HepG2 (cell line): ENCODE measurements at regions not wholly inside any gene's neighbourhood (a gene's known extent, or its start where the extent isn't known, plus 50 kb on each side); places are given as distances from the start of the nearest gene placed in this dataset.

ENCODE experiments used
- ATAC-seq: fragments of 200-7000 bp; cut with Tn5 transposase; 3 replicates; pipeline ENCODE4 v1.9.1; 2020; ENCODE audit warnings: mild to moderate bottlenecking, moderate library complexity
- BruUV-seq: library from RNA; stranded (reverse); fragments of 400-500 nt; replicated peaks from 2 replicates; lab custom pipeline; 2021; lab: Mats Ljungman, UMichigan
- CTCF ChIA-PET: fragments of 300-600 bp; formaldehyde crosslinking; extraction: SDS; loops from one replicate; lab custom pipeline; 2021; ENCODE audit warnings: low total read pairs, inconsistent platforms, low intra/inter-chr PET ratio; lab: Yijun Ruan, JAX
- POLR2A ChIA-PET: fragments of 350-600 bp; sonication (Branson Sonifier 250); formaldehyde crosslinking; loops from one replicate; lab custom pipeline; 2020; ENCODE audit warnings: antibody characterized with exemption, inconsistent platforms; lab: Yijun Ruan, JAX
- DNase-seq: peaks from one replicate; pipeline ENCODE4 v3.0.0-alpha.2; 2015; ENCODE audit warnings: low spot score
- FAIRE-seq: peaks from 3 replicates; lab custom pipeline; 2011; peaks lifted over from hg19 to GRCh38; lab: Jason Lieb, UNC
- H2AFZ ChIP-seq: one replicate; pipeline ENCODE4 v1.6.1; 2011; ENCODE audit warnings: low read length, inconsistent platforms
- H3K27ac ChIP-seq: fragments of 300-600 bp; 3 replicates; pipeline ENCODE4 v1.8.0; 2011; ENCODE audit warnings: mixed run types, mild to moderate bottlenecking, mixed read lengths, low read length, inconsistent platforms; ENCODE audit not compliant: insufficient read depth; ENCODE audit errors: extremely low read length
- H3K27me3 ChIP-seq, 2 experiments: fragments of 200-600 bp in 1 of 2; 2 replicates in 1 of 2; 3 replicates in 1 of 2; pipeline versions ENCODE4 v1.6.0 to v1.8.0; 2011; ENCODE audit warnings: low read length in 2 of 2, mild to moderate bottlenecking in 2 of 2, moderate library complexity in 2 of 2, inconsistent platforms in 1 of 2; ENCODE audit not compliant: insufficient read depth in 2 of 2, control insufficient read depth in 1 of 2
- H3K36me3 ChIP-seq, 2 experiments: fragments of 200-600 bp in 1 of 2; replicated peaks in 1 of 2; 2 replicates in 1 of 2; 3 replicates in 1 of 2; pipeline versions ENCODE4 v1.5.1 to v1.8.0; 2011; ENCODE audit warnings: low read length in 2 of 2, inconsistent platforms in 1 of 2; ENCODE audit not compliant: insufficient read depth in 2 of 2, control insufficient read depth in 1 of 2
- H3K4me1 ChIP-seq: 2 replicates; pipeline ENCODE4 v1.5.1; 2012; ENCODE audit warnings: low read length, inconsistent platforms; ENCODE audit not compliant: insufficient read depth
- H3K4me2 ChIP-seq: 2 replicates; pipeline ENCODE4 v1.6.0; 2011; ENCODE audit warnings: low read depth, low read length, inconsistent platforms
- H3K4me3 ChIP-seq, 3 experiments: fragments of 200-600 bp in 1 of 3; sonication (generic), shearing (Covaris generic) in 1 of 3; replicated peaks in 1 of 3; 2 replicates each; pipeline ENCODE4 v1.5.1; 2011 to 2016; ENCODE audit warnings: low read length in 3 of 3, inconsistent platforms in 2 of 3, low read depth in 2 of 3, mild to moderate bottlenecking in 2 of 3, control low read depth in 1 of 3, mixed read lengths in 1 of 3; ENCODE audit not compliant: insufficient read depth in 1 of 3
- H3K79me2 ChIP-seq: one replicate; pipeline ENCODE4 v1.6.1; 2011; ENCODE audit warnings: low read length, inconsistent platforms; ENCODE audit not compliant: insufficient read depth
- H3K9ac ChIP-seq: 2 replicates; pipeline ENCODE4 v1.6.0; 2011; ENCODE audit warnings: mild to moderate bottlenecking, low read depth, low read length, inconsistent platforms; ENCODE audit not compliant: insufficient read depth
- H3K9me3 ChIP-seq: 2 replicates; pipeline ENCODE4 v1.5.1; 2012; ENCODE audit warnings: mild to moderate bottlenecking, low read length
- H4K20me1 ChIP-seq: 2 replicates; pipeline ENCODE4 v1.6.0; 2011; ENCODE audit warnings: inconsistent platforms, mild to moderate bottlenecking, low read length, moderate library complexity; ENCODE audit not compliant: insufficient read depth
- ATF7-NPFF ChIP-seq: sonication (generic); formaldehyde crosslinking; IDR thresholded peaks from 2 replicates; pipeline ENCODE4 v1.8.1; 2023; ENCODE audit warnings: mild to moderate bottlenecking, low read depth, missing genetic modification reagents, moderate library complexity
- IKZF4 ChIP-seq: sonication (generic); formaldehyde crosslinking; IDR thresholded peaks from 2 replicates; pipeline ENCODE4 v1.5.1; 2020; ENCODE audit warnings: borderline replicate concordance, mild to moderate bottlenecking, low read depth, missing genetic modification reagents; ENCODE audit errors: not compliant biosample characterization
- MTF1 ChIP-seq: sonication (generic); formaldehyde crosslinking; IDR thresholded peaks from 2 replicates; pipeline ENCODE4 v1.5.0; 2020; ENCODE audit warnings: missing genetic modification reagents
- RBM22 ChIP-seq: fragments of 200-400 bp; formaldehyde crosslinking; optimal IDR thresholded peaks from 2 replicates; pipeline ENCODE3; 2017; ENCODE audit warnings: mild to moderate bottlenecking, low read length, moderate library complexity
- SIX1 ChIP-seq: sonication (generic); formaldehyde crosslinking; IDR thresholded peaks from 2 replicates; pipeline ENCODE4 v1.4.0; 2020; ENCODE audit warnings: missing genetic modification reagents, borderline replicate concordance
- SPEN ChIP-seq: sonication (generic); formaldehyde crosslinking; IDR thresholded peaks from 2 replicates; pipeline ENCODE4 v1.5.1; 2020; ENCODE audit warnings: low read depth, mild to moderate bottlenecking, missing genetic modification reagents
- TAF15 ChIP-seq: fragments of 200-400 bp; formaldehyde crosslinking; IDR thresholded peaks from one replicate; pipeline ENCODE4 v1.6.1; 2018; ENCODE audit warnings: mild to moderate bottlenecking, low read depth, low read length; ENCODE audit not compliant: poor library complexity, severe bottlenecking
- TARDBP ChIP-seq: sonication (generic); formaldehyde crosslinking; IDR thresholded peaks from 2 replicates; pipeline ENCODE4 v1.8.0; 2022; ENCODE audit warnings: mild to moderate bottlenecking, missing genetic modification reagents
- TRAFD1 ChIP-seq: sonication (generic); formaldehyde crosslinking; IDR thresholded peaks from 2 replicates; pipeline ENCODE4 v1.5.1; 2020; ENCODE audit warnings: missing genetic modification reagents, mild to moderate bottlenecking, borderline replicate concordance
- ZNF207 ChIP-seq: fragments of 450-650 bp; IDR thresholded peaks from 2 replicates; pipeline ENCODE4 v1.6.1; 2016; ENCODE audit warnings: antibody characterized with exemption, borderline replicate concordance
- ZNF235 ChIP-seq: sonication (generic); formaldehyde crosslinking; IDR thresholded peaks from 2 replicates; pipeline ENCODE4 v1.8.1; 2023; ENCODE audit warnings: mild to moderate bottlenecking, missing genetic modification reagents, borderline replicate concordance
- ZNF549 ChIP-seq: sonication (generic); formaldehyde crosslinking; IDR thresholded peaks from 2 replicates; pipeline ENCODE4 v1.5.0; 2020; ENCODE audit warnings: missing genetic modification reagents
- ZSCAN20 ChIP-seq: sonication (generic); formaldehyde crosslinking; IDR thresholded peaks from 2 replicates; pipeline ENCODE4 v1.4.0; 2020; ENCODE audit warnings: missing genetic modification reagents, mild to moderate bottlenecking, borderline replicate concordance
- WGBS: methylation state at CpG from one replicate; pipeline ENCODE4 v1.1.6; 2017; ENCODE audit warnings: low lambda C conversion rate; 5-methylcytosine and 5-hydroxymethylcytosine counted together
- in situ Hi-C: cut with HindIII; loops from 2 replicates; pipeline ENCODE4 v1.10.0; 2017; ENCODE audit warnings: low pct_unique_long_range_greater_than_20kb; ENCODE audit not compliant: extremely low pct_ligation_motif_present
- intact Hi-C: fragments of 100-400 bp; cut with micrococcal nuclease; formaldehyde crosslinking; loops from one replicate; pipeline ENCODE4 v1.10.0; 2022; ENCODE audit not compliant: unreplicated experiment
- TF ChIP-seq, protein P1 (sequence below): IDR thresholded peaks from 2 replicates; pipeline ENCODE4 v1.6.1; 2012; ENCODE audit warnings: low read depth, low read length, improper control_type of control experiment

DNA sequence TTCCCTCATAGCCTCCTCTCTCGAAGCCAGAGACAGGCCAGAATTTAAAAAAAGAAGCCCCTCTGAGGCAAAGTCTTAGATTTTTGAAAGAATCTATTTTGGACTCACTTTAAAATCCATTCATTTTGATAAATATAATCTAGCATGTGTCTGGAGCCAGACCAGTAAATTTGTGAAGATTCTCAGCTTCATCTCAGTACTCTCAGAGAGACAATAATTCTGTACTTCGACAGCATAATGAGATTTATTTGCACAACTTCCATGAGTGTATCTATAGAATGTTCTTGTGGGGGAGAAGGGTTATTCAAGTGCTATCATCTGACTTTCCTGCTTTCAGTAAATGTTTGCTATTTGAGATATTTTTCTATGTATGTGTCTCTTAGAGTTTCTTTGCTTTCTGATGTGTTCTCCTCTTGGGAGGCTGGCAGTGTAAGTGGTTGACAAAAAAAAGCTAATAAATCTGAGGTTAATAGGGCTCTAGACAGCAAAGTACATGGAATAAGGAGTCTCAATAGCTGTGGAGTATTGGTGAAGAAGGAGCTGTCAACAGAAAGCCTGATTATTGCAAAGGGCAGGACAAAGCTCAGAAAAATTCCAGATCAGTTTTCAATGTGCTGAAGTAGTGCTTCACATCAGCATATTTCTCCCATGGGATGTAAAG is 223.0 kb downstream of the PTBP2 start (continued):
- TF ChIP-seq SPEN (CRISPR knock-in tag) (no peak), IKZF4 (CRISPR knock-in tag) (no peak), TAF15 (no peak)
- TF ChIP-seq, protein P1, sequence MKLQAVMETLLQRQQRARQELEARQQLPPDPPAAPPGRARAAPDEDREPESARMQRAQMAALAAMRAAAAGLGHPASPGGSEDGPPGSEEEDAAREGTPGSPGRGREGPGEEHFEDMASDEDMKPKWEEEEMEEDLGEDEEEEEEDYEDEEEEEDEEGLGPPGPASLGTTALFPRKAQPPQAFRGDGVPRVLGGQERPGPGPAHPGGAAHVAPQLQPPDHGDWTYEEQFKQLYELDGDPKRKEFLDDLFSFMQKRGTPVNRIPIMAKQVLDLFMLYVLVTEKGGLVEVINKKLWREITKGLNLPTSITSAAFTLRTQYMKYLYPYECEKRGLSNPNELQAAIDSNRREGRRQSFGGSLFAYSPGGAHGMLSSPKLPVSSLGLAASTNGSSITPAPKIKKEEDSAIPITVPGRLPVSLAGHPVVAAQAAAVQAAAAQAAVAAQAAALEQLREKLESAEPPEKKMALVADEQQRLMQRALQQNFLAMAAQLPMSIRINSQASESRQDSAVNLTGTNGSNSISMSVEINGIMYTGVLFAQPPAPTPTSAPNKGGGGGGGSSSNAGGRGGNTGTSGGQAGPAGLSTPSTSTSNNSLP, result no peak

- no peak overlapping the region for H3K9ac ChIP-seq
- no peaks in the 10 kb centered on the region for H3K4me1 ChIP-seq
- no peak for FAIRE-seq
- no peak overlapping the region for H2AFZ ChIP-seq
- CTCF ChIA-PET, result no interaction called here
- in situ Hi-C loops, result no loop called here
- no peak overlapping the region for H3K4me3 ChIP-seq
- H3K36me3 ChIP-seq, result no peaks in the 10 kb centered on the region
- BruUV-seq, result no TSS peak
- H4K20me1 ChIP-seq, result no peaks in the 10 kb centered on the region
- TF ChIP-seq ZNF549 (CRISPR knock-in tag) (no peak), RBM22 (no peak), ZNF235 (CRISPR knock-in tag) (no peak), MTF1 (no peak), ZSCAN20 (CRISPR knock-in tag) (no peak), SIX1 (CRISPR knock-in tag) (no peak), ATF7-NPFF (no peak), ZNF207 (no peak), TRAFD1 (CRISPR knock-in tag) (no peak), TARDBP (CRISPR knock-in tag) (no peak)
- TF ChIP-seq, all 625 proteins: peak for 0
- H3K27me3 ChIP-seq, result no peaks in the 10 kb centered on the region
- H3K79me2 ChIP-seq, result no peaks in the 10 kb centered on the region
- H3K4me2 ChIP-seq, result no peak overlapping the region
- WGBS, result 10% methylated on average over 6 of the region's 6 CpGs
- ATAC-seq (no peak), DNase-seq (no peak)
- intact Hi-C loops, result no loop called here
- H3K9me3 ChIP-seq, result no peaks in the 10 kb centered on the region
- POLR2A ChIA-PET, result no interaction called here
- no peak overlapping the region for H3K27ac ChIP-seq
Measured at GRCh38 chr1:96945509-96946084, 224.0 kb downstream of the PTBP2 start.
